GM10266 (cell line): ENCODE measurements at regions not wholly inside any gene's neighbourhood (a gene's known extent, or its start where the extent isn't known, plus 50 kb on each side); places are given as distances from the start of the nearest gene placed in this dataset.
"Not testable (repeated sequence)": the region's sequence is repeated elsewhere in the genome, so short reads cannot be mapped to it uniquely, and the experiment has no call there.

Experiments used
- DNase-seq: peaks from one replicate; pipeline ENCODE4 v3.0.0; 2012; ENCODE audit errors: extremely low spot score
- TF ChIP-seq, protein P1 (sequence below): IDR thresholded peaks from 2 replicates; pipeline ENCODE4 v1.5.1; 2012; ENCODE audit warnings: mild to moderate bottlenecking, low read depth; ENCODE audit not compliant: control insufficient read depth, insufficient read depth; ENCODE audit errors: missing control alignments

DNA sequence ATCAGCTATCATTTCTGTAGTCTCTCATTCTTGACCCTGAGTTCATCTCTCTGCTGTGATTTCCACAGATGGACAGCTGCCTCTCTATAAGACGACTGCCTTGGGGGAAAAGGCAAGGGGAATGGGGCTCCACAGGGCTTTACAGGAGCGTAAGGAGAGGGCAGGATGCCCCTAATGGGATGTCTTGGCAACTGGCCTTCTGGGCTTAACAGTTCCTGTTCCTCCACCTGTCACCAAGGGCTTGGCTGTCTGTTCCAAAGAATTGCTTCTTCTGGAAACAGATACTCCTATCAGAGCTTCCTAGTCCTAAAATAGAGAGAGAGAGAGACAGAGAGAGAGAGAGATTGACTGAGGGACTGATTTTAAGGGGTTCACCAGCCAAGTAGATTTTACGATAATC is 181.9 kb downstream of the TMEM200A start:
- no peak for DNase-seq
- TF ChIP-seq, protein P1, sequence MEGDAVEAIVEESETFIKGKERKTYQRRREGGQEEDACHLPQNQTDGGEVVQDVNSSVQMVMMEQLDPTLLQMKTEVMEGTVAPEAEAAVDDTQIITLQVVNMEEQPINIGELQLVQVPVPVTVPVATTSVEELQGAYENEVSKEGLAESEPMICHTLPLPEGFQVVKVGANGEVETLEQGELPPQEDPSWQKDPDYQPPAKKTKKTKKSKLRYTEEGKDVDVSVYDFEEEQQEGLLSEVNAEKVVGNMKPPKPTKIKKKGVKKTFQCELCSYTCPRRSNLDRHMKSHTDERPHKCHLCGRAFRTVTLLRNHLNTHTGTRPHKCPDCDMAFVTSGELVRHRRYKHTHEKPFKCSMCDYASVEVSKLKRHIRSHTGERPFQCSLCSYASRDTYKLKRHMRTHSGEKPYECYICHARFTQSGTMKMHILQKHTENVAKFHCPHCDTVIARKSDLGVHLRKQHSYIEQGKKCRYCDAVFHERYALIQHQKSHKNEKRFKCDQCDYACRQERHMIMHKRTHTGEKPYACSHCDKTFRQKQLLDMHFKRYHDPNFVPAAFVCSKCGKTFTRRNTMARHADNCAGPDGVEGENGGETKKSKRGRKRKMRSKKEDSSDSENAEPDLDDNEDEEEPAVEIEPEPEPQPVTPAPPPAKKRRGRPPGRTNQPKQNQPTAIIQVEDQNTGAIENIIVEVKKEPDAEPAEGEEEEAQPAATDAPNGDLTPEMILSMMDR: no peak

DNA sequence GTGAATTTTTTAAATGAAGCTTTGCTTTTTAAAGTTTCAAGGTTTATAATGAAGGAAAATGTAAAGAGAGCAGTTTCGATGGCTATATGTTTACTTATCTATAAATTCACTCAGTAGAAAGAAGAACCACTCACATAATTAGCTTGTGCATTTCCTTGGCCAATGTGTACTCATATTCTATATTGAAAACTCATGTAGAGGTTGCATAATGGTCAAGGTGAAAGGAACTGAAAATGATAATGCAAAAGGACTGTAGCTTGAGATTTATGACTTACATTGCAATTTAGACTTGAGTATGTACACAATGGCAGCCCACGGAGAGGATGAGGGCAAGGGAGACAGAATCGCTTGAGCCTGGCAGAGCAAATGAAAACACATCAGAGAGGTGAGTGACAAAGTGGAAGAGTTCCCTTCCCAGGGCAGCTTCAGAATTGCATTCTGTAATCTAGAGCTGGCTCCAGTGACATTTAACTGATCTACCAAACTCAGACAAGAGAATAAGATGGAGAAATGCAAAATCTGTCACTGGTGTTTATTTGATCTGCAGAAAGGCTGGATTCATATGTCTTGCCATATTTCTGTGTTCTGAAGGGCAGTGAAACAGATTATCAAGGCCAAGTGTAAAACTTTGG is 191.8 kb downstream of the TMEM200A start:
- TF ChIP-seq, protein P1: no peak
- DNase-seq: no peak

DNA sequence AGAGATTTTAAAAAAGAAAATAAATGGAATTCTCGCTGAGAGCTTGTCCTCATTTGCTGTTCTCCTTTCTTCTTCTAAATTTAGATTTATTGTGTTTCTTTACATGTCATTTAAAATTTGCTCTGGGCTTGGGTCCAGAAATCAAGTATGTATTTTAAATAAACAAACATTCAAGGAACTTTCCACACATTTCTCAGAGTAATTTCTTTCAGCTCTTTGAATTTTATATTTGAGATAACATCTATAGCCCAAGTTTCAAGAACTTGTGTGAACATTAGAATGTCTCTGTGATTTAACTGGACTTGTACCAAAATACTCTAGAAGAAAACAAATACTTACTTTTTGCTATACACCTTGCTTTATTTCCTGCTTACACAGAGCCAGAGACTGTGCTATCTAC is 192.3 kb downstream of the TMEM200A start:
- no peak for DNase-seq
- TF ChIP-seq, protein P1: no peak

DNA sequence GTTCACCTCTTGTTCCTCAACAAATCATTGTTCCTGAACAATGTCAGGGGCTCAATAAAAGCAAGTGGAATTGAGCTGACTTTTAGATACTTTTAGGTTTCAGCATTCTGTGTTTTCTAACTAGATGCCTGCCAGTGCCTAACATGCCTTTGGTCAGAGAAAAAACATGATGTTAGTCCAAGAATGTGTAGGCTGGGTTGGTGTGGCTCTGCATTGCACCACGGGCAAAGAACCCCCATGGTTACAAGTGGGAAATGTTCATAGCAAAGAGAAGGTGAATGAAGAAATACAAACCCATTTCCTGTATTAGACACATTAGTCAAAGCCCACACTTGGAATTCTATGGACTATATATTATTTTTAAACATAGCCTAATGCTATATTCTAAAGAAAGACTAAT is 193.3 kb downstream of the TMEM200A start:
- TF ChIP-seq, protein P1: no peak
- no peak for DNase-seq

DNA sequence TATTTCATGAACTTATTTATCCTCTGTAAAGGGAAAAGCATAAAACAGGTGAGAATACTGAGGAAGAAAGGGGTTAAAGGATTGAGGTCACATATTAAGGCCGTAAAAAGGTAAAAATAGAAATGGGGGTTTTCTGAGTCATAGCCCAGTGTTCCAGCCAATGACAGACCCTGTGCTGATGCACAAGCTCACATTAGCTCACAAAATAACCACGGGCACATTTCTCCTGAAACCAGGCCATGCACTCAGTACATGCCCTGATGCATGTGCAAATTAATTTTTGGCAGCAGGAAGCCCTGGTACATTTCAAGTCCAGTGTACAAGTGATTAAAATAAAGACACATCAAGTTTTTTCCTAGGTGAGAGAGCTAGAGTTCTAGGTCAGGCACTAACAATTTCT is 194.4 kb downstream of the TMEM200A start:
- TF ChIP-seq, protein P1: no peak
- DNase-seq: no peak

DNA sequence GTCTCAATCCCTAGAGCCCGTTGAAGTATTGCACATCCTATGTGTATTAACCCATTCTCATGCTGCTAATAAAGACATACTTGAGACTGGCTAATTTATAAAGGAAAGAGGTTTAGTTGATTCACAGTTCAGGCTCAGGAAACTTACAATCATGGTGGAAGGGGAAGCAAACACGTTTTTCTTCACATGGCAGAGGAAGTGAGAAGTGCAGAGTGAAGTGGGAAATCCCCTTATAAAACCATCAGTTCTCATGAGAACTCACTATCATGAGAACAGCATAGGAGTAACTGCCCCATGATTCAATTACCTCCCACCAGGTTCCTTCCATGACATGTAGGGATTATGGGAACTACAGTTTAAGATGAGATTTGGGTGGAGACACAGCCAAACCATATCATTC is 195.3 kb downstream of the TMEM200A start:
- DNase-seq: not testable (repeated sequence)

DNA sequence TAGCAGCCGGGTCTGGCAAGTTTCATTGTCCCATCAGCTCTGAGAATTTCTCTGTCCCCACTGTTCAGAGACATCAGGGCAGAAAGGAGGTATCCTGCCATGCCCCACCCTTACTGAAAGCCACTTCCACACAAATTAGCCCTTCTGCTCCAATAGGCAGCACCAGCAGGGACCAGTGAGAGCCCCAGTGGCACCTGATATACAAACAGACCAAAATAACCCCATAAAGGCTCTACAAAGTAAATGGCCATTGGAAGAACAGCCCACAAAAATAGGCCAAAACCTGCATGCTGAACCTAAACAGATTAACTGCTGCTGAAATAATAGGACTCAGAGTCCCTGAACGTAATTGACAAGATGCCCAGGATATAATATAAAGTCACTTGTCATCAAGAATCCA is 199.9 kb downstream of the TMEM200A start:
- TF ChIP-seq, protein P1: no peak

DNA sequence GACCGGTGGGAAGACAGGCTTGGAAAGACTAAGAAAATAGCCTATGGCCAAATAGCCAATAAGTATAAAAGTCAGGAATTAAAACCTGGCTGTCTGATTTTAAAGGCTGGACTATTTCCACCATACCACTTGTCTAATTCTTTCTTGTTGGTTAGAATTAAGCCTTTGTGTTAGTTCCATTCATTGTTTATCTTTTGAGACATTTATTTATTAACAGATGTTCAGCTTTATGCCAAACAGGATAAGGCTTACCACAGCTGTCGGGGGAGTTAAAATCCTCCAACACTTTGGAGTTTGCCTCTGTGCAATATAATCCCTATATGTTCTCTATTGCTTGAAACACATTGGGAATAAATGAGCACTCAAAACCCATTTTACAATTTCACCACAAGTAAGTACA is 208.3 kb downstream of the TMEM200A start:
- TF ChIP-seq, protein P1: no peak
- no peak for DNase-seq

More for the DNA sequence above, 199.9 kb downstream of the TMEM200A start:
- DNase-seq: no peak
